PC-9 (cell line): ENCODE measurements at regions not wholly inside any gene's neighbourhood (a gene's known extent, or its start where the extent isn't known, plus 50 kb on each side); places are given as distances from the start of the nearest gene placed in this dataset.

Source experiments
- EZH2 ChIP-seq: fragments of 200-600 bp; sonication (generic); IDR thresholded peaks from 2 replicates; pipeline ENCODE4 v1.8.0; 2017; ENCODE audit warnings: antibody characterized with exemption, low read depth
- TF ChIP-seq, protein P1 (sequence below): fragments of 200-600 bp; sonication (generic); conservative IDR thresholded peaks from 2 replicates; pipeline ENCODE4 v1.6.1; 2017; ENCODE audit warnings: mixed run types, antibody characterized with exemption, mild to moderate bottlenecking, moderate library complexity

DNA sequence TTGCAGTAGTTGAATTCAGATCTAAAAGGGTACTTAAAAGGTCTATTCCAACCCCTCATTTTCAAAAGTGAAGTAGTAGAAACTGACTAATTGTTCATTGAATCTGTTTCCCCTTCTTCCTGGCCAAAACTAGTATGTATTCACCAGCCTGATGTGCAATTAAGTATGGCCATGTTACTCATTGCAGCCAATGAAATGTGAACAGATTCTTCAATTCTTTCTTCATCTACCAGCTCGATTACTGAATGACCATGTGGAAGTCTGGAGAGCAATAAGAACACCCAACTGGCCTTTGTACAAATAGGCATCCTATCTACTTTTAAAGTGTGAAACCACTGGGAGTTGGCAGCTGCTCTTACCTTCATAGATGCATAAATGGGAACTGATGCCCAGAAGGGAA lies 449.0 kb upstream of the ID2 start:
- TF ChIP-seq, protein P1, sequence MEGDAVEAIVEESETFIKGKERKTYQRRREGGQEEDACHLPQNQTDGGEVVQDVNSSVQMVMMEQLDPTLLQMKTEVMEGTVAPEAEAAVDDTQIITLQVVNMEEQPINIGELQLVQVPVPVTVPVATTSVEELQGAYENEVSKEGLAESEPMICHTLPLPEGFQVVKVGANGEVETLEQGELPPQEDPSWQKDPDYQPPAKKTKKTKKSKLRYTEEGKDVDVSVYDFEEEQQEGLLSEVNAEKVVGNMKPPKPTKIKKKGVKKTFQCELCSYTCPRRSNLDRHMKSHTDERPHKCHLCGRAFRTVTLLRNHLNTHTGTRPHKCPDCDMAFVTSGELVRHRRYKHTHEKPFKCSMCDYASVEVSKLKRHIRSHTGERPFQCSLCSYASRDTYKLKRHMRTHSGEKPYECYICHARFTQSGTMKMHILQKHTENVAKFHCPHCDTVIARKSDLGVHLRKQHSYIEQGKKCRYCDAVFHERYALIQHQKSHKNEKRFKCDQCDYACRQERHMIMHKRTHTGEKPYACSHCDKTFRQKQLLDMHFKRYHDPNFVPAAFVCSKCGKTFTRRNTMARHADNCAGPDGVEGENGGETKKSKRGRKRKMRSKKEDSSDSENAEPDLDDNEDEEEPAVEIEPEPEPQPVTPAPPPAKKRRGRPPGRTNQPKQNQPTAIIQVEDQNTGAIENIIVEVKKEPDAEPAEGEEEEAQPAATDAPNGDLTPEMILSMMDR: no peak
- TF ChIP-seq EZH2: no peak
